KBM-7 (cell line): ENCODE measurements at regions not wholly inside any gene's neighbourhood (a gene's known extent, or its start where the extent isn't known, plus 50 kb on each side); places are given as distances from the start of the nearest gene placed in this dataset.
A peak's percentile ranks its signal among the peaks of the same experiment; 100 is the strongest.
"Not testable (repeated sequence)": the region's sequence is repeated elsewhere in the genome, so short reads cannot be mapped to it uniquely, and the experiment has no call there.

Experiments used
- DNase-seq: peaks from one replicate; pipeline ENCODE4 v3.0.0-alpha.2; 2015
- in situ Hi-C: fragments of 300-500 bp; cut with MboI; formaldehyde crosslinking; loops from 2 replicates; pipeline ENCODE4 v1.14.3; 2020; ENCODE audit warnings: low sequenced_read_pairs, low pct_unique_long_range_greater_than_20kb, mixed read lengths

GRCh38 chr6:37766717-37767116 is 52.8 kb upstream of the ZFAND3 start:
- in situ Hi-C loops = no loop called here

DNA sequence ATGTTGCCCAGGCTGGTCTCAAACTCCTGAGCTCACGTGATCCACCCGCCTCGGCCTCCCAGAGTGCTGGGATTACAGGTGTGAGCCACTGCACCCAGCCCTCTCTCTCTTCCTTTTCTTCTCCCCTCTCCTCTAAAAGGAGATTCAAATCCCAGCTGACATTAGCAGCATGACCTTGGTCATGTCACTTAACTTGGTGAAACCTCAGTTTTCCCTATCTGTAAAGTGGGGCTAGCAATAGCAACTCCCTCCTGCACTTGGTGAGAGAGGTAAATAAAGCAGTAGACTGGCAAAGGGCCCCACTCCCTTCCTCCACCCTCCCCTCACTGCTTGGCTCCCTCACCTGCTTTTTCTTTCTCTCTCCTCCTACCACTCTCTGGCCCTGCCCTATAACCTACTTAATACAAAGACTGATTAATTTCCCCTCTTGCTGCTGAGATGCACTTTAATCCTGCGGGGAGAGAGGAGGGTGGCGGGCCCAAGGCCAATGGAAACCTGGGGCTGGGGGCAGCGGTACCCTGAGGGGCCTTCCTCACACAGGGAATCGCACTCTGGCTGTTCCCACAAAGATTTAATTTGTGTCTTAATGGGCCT is 54.2 kb upstream of the ZFAND3 start:
- no peak for DNase-seq
- in situ Hi-C loops = no loop called here

More at GRCh38 chr6:37766717-37767116, 52.8 kb upstream of the ZFAND3 start:
- DNase-seq = no peak

DNA sequence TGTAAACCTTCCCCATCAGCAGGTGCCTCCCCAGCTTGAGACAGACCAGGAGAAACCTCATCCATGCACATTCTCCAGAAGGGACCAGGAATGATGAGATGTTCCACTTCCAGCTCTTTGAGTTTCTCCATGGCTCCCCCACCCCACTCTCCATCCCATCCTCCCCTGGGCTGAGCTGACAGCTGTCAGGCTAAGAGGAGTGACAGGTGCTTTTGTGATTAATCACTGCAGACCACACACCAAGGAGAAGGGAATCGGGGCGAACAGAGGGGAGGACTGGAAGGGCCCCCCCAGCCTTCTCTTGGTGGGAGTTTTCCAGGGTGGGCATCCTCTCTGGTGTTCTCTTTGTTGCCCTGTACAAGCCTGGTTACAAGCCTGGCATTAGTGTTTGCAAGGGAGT is 56.1 kb upstream of the ZFAND3 start:
- in situ Hi-C loops = no loop called here
- DNase-seq = no peak

DNA sequence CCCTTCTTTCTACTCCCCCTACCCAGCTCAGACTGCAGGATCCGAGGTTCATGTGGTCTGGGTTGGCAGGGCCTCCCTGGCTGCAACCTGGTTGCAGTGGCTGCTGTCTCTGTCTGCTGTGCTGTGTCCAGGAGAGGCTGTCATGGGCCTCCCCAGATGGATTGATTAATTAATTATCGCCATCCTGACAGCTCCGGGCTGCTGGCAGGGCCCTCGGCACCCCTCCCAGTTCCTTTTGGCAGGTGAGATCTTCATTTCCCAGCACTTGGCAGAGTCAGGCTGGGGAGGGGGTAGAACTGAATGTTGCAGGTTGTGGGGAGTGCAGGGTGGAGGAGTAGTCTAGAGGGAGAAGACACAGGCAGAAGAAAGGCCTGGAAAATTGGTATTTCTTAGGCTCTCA is 56.7 kb upstream of the ZFAND3 start:
- no peak for DNase-seq
- in situ Hi-C loops = no loop called here

- in situ Hi-C loops = no loop called here
- no peak for DNase-seq
These were observed 57.8 kb upstream of the ZFAND3 start for GRCh38 chr6:37761554-37762271.

DNA sequence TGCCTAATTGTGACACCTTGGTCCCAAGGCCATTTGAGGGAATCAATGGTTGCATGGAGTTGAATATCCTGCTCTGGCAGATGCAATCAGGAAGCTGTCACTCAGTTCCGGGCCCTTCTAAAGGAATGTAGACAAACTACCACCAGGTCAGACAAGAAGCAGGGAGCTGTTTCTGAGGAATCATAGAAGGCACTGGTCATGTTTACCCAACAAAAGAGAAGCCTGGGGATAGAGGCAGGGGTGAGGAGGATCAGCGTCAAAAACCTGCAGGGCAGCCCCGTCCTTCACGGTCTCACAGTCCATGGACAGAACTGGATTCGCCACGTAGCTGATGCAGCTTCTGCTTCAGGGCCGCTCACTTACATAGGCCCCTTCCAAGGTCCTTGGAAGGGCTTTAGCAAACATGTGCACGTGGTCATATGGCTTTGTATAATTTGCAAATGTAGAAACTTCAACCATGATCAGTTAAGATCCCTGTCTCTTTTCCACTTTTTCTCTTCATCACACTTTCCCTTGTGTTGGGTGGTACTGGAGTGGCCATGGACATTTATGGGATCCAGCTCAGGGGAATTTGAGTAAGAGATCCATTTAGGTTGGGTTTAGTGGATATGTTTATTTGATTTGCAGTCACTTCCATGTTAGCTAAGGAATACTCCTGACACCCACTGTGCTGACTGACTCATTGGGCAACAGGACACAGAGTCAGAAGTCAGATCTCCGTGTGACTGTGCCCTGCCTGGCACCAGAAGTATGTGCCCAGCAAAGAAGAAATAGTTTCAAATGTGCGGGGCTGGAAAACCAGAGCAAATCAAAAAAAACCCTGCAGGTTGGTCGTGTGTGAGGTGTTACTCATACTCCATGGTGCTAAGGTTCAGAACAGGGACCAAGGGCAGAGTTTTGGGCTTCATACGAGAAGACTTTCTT is 60.0 kb upstream of the ZFAND3 start:
- in situ Hi-C loops = no loop called here
- no peak for DNase-seq

- in situ Hi-C loops = no loop called here
- DNase-seq = no peak
These were observed 60.9 kb upstream of the ZFAND3 start for GRCh38 chr6:37758647-37759046.

- in situ Hi-C loops = no loop called here
- no peak for DNase-seq
These were observed 60.6 kb upstream of the MDGA1 start for GRCh38 chr6:37758234-37758633.

GRCh38 chr6:37757381-37757780 is 59.7 kb upstream of the MDGA1 start:
- in situ Hi-C loops = no loop called here
- no peak for DNase-seq

- in situ Hi-C loops = no loop called here
- DNase-seq = no peak
These were observed 58.5 kb upstream of the MDGA1 start for GRCh38 chr6:37756135-37756534.

DNA sequence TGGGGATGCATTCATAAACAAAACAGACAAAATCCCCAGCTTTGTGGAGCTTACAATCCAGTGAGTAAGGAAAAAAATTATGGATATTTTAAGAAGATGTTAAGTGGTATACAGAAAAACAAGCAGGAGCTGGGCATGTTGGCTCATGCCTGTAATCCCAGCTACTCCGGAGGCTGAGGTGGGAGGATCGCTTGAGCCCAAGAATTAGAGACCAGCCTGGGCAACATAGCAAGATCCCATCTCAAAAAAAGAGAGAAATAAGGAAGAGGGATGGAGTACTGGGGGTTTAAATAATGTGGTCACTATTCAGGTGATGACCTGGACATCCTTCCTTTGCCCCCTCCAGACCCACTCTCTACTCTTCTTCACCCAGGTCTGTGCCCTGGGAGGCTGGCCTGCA is 55.0 kb upstream of the MDGA1 start:
- in situ Hi-C loops = no loop called here
- DNase-seq = no peak

GRCh38 chr6:37749367-37749766 is 51.7 kb upstream of the MDGA1 start:
- in situ Hi-C loops = not testable (repeated sequence)
- peak; percentile 78 for DNase-seq

DNA sequence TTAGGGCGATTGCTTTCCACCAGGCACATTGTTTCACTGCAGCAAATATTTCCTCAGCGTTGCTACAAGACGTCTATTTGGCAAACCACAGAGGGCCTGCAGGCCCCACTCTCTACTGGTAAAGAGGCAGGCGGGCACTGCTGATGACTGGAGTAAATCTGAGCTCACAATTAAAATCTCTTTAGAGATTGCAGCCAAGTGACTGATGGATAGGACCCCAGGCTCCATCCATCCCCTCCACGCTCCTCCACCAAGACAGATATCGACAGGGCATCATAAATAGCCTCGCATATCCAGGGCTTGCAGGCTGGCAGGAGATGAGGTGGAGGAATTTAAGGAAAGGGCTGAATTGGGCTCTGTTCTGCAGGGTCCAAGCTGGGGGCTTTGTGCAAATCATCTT is 50.4 kb upstream of the MDGA1 start:
- no peak for DNase-seq
- in situ Hi-C loops = no loop called here
